Body of pancreas (tissue), 4 donors: ENCODE measurements at regions not wholly inside any gene's neighbourhood (a gene's known extent, or its start where the extent isn't known, plus 50 kb on each side); places are given as distances from the start of the nearest gene placed in this dataset.

ENCODE experiments used
- ATAC-seq: fragments of 150-250 bp; one replicate; pipeline ENCODE4 v1.9.1; 2016
- DNase-seq, 4 donors: peaks; one replicate each; pipeline ENCODE4 v3.0.0-alpha.2; 2019
- H3K27ac ChIP-seq, 4 donors: fragments of 200-600 bp; sonication (generic); 1 replicate in 3 of 4; 2 replicates in 1 of 4; pipeline versions ENCODE4 v1.5.1 to v1.6.1; 2016 to 2019; ENCODE audit warnings: mild to moderate bottlenecking in 1 of 4, mixed read lengths in 1 of 4, moderate library complexity in 1 of 4
- H3K27me3 ChIP-seq, 2 donors: fragments of 200-600 bp; sonication (generic); one replicate each; pipeline ENCODE4 v1.6.0; 2016; ENCODE audit warnings: mild to moderate bottlenecking in 1 of 2
- H3K36me3 ChIP-seq, 2 donors: fragments of 200-600 bp; sonication (generic); replicated peaks in 1 of 2; 2 replicates each; pipeline ENCODE4 v1.5.1; 2016; ENCODE audit warnings: low read depth in 2 of 2; ENCODE audit not compliant: insufficient read depth in 1 of 2
- H3K4me1 ChIP-seq: fragments of 200-600 bp; sonication (generic); one replicate; pipeline ENCODE4 v1.6.0; 2016
- H3K4me3 ChIP-seq, 2 donors: fragments of 200-600 bp; sonication (generic); 1 replicate in 1 of 2; 2 replicates in 1 of 2; pipeline ENCODE4 v1.5.1; 2016 to 2019
- H3K9me3 ChIP-seq, 3 donors: fragments of 200-600 bp; sonication (generic); 1 replicate in 2 of 3; 2 replicates in 1 of 3; pipeline ENCODE4 v1.5.1; 2016
- CTCF ChIP-seq, 7 experiments: fragments of 450-650 bp in 4 of 7; fragments of 200-600 bp in 3 of 7; sonication (generic) in 3 of 7; IDR thresholded peaks; one replicate each; pipeline ENCODE4 v1.5.1; 2016 to 2019; ENCODE audit warnings: antibody characterized with exemption in 7 of 7
- POLR2A ChIP-seq, 3 donors: fragments of 450-650 bp; IDR thresholded peaks; one replicate each; pipeline ENCODE4 v1.6.1; 2016; ENCODE audit warnings: antibody characterized with exemption in 3 of 3, mild to moderate bottlenecking in 2 of 3
- WGBS, 2 donors: methylation state at CpG; one replicate each; pipeline ENCODE4 v1.1.5; 2017; 5-methylcytosine and 5-hydroxymethylcytosine counted together
- intact Hi-C: fragments of 100-400 bp; cut with DNase I; formaldehyde crosslinking; loops from one replicate; pipeline ENCODE4 v1.15.1; 2023

GRCh38 chr10:22837351-22837750, 90.5 kb upstream of the ARMC3 start:
- TF ChIP-seq CTCF (IDR thresholded peaks at IDR 0.05) (no peak), POLR2A (IDR thresholded peaks at IDR 0.05) (no peak)

DNA sequence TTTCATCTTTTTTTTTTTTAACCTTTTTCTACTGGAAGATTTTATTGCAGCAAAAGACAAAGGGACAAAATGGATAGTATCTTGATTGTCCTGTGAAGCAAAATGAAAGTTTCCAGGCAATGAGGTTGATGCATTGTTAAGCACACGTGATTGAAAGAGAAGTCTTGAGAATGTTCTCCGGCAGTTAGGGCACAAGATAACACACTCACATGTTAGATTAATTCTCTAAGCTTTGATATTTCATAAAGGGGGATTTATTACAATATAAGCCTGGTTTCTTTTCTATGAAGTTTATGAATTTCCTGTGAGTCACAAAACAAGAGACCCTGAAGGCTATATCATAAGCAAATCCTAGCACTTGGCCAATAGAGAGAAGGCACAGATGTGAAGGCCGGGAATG, 93.4 kb upstream of the ARMC3 start:
- intact Hi-C loops = no loop called here
- no peak for ATAC-seq
- Histone ChIP-seq H3K9me3 (no peaks in the 10 kb centered on the region), H3K27ac (no peak overlapping the region), H3K4me3 (no peak overlapping the region), H3K36me3 (no peaks in the 10 kb centered on the region), H3K27me3 (no peaks in the 10 kb centered on the region), H3K4me1 (no peaks in the 10 kb centered on the region)
- TF ChIP-seq CTCF (IDR thresholded peaks at IDR 0.05) (no peak), POLR2A (IDR thresholded peaks at IDR 0.05) (no peak)
- no peak for DNase-seq
- WGBS, 2 donors = 77 to 79% methylated on average over 3 of the region's 3 CpGs

More at GRCh38 chr10:22837351-22837750, 90.5 kb upstream of the ARMC3 start:
- Histone ChIP-seq H3K36me3 (no peaks in the 10 kb centered on the region), H3K27ac (no peak overlapping the region), H3K4me3 (no peak overlapping the region), H3K9me3 (no peaks in the 10 kb centered on the region), H3K4me1 (no peaks in the 10 kb centered on the region), H3K27me3 (no peaks in the 10 kb centered on the region)
- DNase-seq (no peak), ATAC-seq (no peak)
- WGBS, 2 donors = 70 to 79% methylated on average over 7 of the region's 7 CpGs
- intact Hi-C loops = no loop called here

- WGBS, 2 donors = 40 to 48% methylated on average over 1 of the region's 1 CpG
- Histone ChIP-seq H3K9me3 (no peaks in the 10 kb centered on the region), H3K27me3 (no peaks in the 10 kb centered on the region), H3K36me3 (no peaks in the 10 kb centered on the region), H3K27ac (no peak overlapping the region), H3K4me3 (no peak overlapping the region), H3K4me1 (no peaks in the 10 kb centered on the region)
- no peak for DNase-seq
- ATAC-seq = no peak
- intact Hi-C loops = no loop called here
- TF ChIP-seq POLR2A (IDR thresholded peaks at IDR 0.05) (no peak), CTCF (IDR thresholded peaks at IDR 0.05) (no peak)
These were observed 94.1 kb upstream of the ARMC3 start for GRCh38 chr10:22833781-22834180.

GRCh38 chr10:22833353-22833752, 94.5 kb upstream of the ARMC3 start:
- H3K4me3 ChIP-seq = no peak overlapping the region
- ATAC-seq (no peak), DNase-seq (no peak)
- no peaks in the 10 kb centered on the region for H3K27me3 ChIP-seq
- no peak overlapping the region for H3K27ac ChIP-seq
- intact Hi-C loops = no loop called here
- TF ChIP-seq CTCF (IDR thresholded peaks at IDR 0.05) = no peak
- no peaks in the 10 kb centered on the region for H3K9me3 ChIP-seq
- H3K4me1 ChIP-seq = no peaks in the 10 kb centered on the region
- H3K36me3 ChIP-seq = no peaks in the 10 kb centered on the region
- 90 to 95% methylated on average over 5 of the region's 5 CpGs for WGBS, 2 donors

DNA sequence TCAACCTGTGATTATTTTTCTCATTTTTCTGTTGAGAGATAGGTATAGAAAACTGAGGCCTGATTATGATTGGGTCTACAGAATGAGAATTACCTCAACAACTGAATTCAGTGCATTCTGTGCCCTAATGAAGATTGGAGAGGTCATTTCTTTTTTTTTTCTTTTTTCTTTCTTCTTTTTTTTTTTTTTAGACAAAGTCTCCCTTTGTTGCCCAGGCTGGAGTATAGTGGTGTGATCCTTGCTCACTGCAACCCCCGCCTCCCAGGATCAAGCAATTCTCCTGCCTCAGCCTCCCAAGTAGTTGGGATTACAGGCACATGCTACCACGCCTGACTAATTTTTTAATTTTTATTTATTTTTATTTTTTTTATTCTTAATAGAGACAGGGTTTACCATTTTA, 95.0 kb upstream of the ARMC3 start:
- Histone ChIP-seq H3K27ac (no peak overlapping the region), H3K27me3 (no peaks in the 10 kb centered on the region), H3K36me3 (no peaks in the 10 kb centered on the region), H3K9me3 (no peaks in the 10 kb centered on the region), H3K4me1 (no peaks in the 10 kb centered on the region), H3K4me3 (no peak overlapping the region)
- intact Hi-C loops = no loop called here
- whole genome bisulfite sequencing, 2 donors = 92 to 97% methylated on average over 2 of the region's 2 CpGs
- TF ChIP-seq CTCF (IDR thresholded peaks at IDR 0.05) = no peak
- no peak for TF ChIP-seq POLR2A (IDR thresholded peaks at IDR 0.05)
- DNase-seq (no peak), ATAC-seq (no peak)
